ENCODE measurements at regions not wholly inside any gene's neighbourhood (a gene's known extent, or its start where the extent isn't known, plus 50 kb on each side); places are given as distances from the start of the nearest gene placed in this dataset.
"Not testable (repeated sequence)": the region's sequence is repeated elsewhere in the genome, so short reads cannot be mapped to it uniquely, and the experiment has no call there.

DNA sequence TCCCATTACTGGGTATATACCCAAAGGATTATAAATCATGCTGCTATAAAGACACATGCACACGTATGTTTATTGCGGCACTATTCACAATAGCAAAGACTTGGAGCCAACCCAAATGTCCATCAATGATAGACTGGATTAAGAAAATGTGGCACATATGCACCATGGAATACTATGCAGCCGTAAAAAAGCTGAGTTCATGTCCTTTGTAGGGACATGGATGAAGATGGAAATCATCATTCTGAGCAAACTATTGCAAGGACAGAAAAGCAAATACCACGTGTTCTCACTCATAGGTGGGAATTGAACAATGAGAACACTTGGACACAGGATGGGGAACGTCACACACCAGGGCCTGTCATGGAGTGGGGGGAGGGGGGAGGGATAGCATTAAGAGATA, 175.0 kb upstream of the FZD8 start:
- TF ChIP-seq, protein P1, sequence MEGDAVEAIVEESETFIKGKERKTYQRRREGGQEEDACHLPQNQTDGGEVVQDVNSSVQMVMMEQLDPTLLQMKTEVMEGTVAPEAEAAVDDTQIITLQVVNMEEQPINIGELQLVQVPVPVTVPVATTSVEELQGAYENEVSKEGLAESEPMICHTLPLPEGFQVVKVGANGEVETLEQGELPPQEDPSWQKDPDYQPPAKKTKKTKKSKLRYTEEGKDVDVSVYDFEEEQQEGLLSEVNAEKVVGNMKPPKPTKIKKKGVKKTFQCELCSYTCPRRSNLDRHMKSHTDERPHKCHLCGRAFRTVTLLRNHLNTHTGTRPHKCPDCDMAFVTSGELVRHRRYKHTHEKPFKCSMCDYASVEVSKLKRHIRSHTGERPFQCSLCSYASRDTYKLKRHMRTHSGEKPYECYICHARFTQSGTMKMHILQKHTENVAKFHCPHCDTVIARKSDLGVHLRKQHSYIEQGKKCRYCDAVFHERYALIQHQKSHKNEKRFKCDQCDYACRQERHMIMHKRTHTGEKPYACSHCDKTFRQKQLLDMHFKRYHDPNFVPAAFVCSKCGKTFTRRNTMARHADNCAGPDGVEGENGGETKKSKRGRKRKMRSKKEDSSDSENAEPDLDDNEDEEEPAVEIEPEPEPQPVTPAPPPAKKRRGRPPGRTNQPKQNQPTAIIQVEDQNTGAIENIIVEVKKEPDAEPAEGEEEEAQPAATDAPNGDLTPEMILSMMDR (conservative IDR thresholded peaks at IDR 0.05 in 1 of 2, IDR thresholded peaks at IDR 0.05 in 1 of 2; ENCODE audit: low read depth in 1 of 2, low read length in 2 of 2): not testable (repeated sequence)
- not testable (repeated sequence) for TF ChIP-seq EZH2 (IDR thresholded peaks at IDR 0.05; ENCODE audit: low read length, missing control alignments)

Data from fibroblast of lung (primary cell).